Loucy (cell line): ENCODE measurements at regions not wholly inside any gene's neighbourhood (a gene's known extent, or its start where the extent isn't known, plus 50 kb on each side); places are given as distances from the start of the nearest gene placed in this dataset.

Experiments used
- H2AFZ ChIP-seq: fragments of 200-600 bp; sonication (generic); 2 replicates; pipeline ENCODE4 v1.6.0; 2016; ENCODE audit warnings: antibody characterized with exemption, mild to moderate bottlenecking, low read length, moderate library complexity
- H3F3A ChIP-seq: fragments of 200-600 bp; 2 replicates; pipeline ENCODE4 v1.6.0; 2016; ENCODE audit warnings: antibody characterized with exemption, low read depth, mild to moderate bottlenecking
- H3K27me3 ChIP-seq: fragments of 200-600 bp; sonication (generic); 2 replicates; pipeline ENCODE4 v1.6.1; 2014; ENCODE audit warnings: low read length, mild to moderate bottlenecking; ENCODE audit not compliant: insufficient read depth, poor library complexity, severe bottlenecking
- H3K36me3 ChIP-seq: fragments of 200-600 bp; sonication (generic); 2 replicates; pipeline ENCODE4 v1.6.1; 2016; ENCODE audit warnings: low read length; ENCODE audit not compliant: insufficient read depth
- H3K4me1 ChIP-seq: fragments of 200-600 bp; sonication (generic); 2 replicates; pipeline ENCODE4 v1.5.1; 2014; ENCODE audit warnings: low read length, mild to moderate bottlenecking; ENCODE audit not compliant: insufficient read depth, poor library complexity, severe bottlenecking
- H3K4me2 ChIP-seq: fragments of 200-600 bp; sonication (generic); 2 replicates; pipeline ENCODE4 v1.6.0; 2014; ENCODE audit warnings: antibody characterized with exemption, low read length, low read depth, mild to moderate bottlenecking; ENCODE audit not compliant: poor library complexity, severe bottlenecking
- H3K4me3 ChIP-seq: fragments of 200-600 bp; sonication (generic); 2 replicates; pipeline ENCODE4 v1.5.1; 2014; ENCODE audit warnings: low read length, mild to moderate bottlenecking, mixed read lengths; ENCODE audit not compliant: poor library complexity, severe bottlenecking
- H3K79me2 ChIP-seq: fragments of 200-600 bp; sonication (generic); 2 replicates; pipeline ENCODE4 v1.6.1; 2014; ENCODE audit warnings: low read length; ENCODE audit not compliant: insufficient read depth
- H3K9ac ChIP-seq: fragments of 200-600 bp; sonication (generic); 2 replicates; pipeline ENCODE4 v1.6.0; 2014; ENCODE audit warnings: mild to moderate bottlenecking, low read depth, low read length, moderate library complexity; ENCODE audit not compliant: poor library complexity, severe bottlenecking
- H3K9me2 ChIP-seq: fragments of 200-600 bp; sonication (generic); replicated peaks from 2 replicates; pipeline ENCODE4 v1.6.1; 2016; ENCODE audit warnings: low read depth, low read length, mixed read lengths
- H3K9me3 ChIP-seq: fragments of 200-600 bp; sonication (generic); 2 replicates; pipeline ENCODE4 v1.6.1; 2014; ENCODE audit warnings: mild to moderate bottlenecking, antibody characterized with exemption, low read length, low read depth; ENCODE audit not compliant: insufficient read depth
- H4K20me1 ChIP-seq: fragments of 200-600 bp; sonication (generic); 2 replicates; pipeline ENCODE4 v1.6.0; 2014; ENCODE audit warnings: antibody characterized with exemption, low read length, mild to moderate bottlenecking; ENCODE audit not compliant: insufficient read depth, poor library complexity, severe bottlenecking
- EZH2phosphoT487 ChIP-seq: fragments of 200-600 bp; IDR thresholded peaks from 2 replicates; pipeline ENCODE4 v1.6.1; 2018; ENCODE audit warnings: antibody characterized with exemption, mild to moderate bottlenecking, moderate library complexity, borderline replicate concordance
- TF ChIP-seq, protein P1 (sequence below): fragments of 200-600 bp; sonication (generic); conservative IDR thresholded peaks from 2 replicates; pipeline ENCODE4 v1.5.1; 2014; ENCODE audit warnings: mild to moderate bottlenecking, antibody characterized with exemption, low read length

DNA sequence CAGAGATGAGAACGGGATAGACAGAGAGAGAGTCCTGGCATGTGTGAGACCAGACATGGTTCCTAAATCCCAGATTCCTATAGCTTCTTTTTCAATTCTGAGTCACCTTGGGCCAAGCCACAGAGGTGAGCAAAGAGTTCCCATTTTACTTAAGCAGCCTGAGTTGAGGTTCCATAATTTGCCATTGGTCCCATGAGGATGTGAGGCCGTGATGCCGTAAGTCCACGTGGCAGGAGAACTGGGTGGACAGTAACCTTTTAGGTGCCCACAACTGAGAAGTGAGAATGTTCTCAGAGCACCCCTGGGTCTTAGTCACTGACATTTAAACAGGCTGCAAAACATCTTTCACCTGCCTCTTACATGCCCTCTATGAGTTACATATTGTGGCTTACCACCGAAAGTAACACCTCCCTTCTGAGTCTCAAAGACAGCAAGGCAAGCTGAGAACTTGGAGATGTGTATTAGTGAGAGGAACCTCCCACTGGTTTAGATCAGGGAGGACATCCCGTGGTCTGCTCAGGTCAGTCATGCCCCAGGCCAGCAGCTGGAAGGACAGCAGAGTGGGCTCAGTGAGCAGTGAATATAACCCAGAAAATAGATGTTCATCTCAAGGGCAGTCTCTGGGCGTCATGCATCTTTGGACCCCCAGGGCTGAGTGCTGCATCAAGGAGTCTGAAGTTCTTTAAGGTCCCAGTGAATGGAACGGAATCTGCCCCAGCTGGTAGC is 127.9 kb upstream of the LGALSL start:
- Histone ChIP-seq H2AFZ (no peak overlapping the region), H3K4me1 (peaks cover 1% of the 10 kb centered on the region), H3K9me2 (no peaks in the 10 kb centered on the region), H3K36me3 (no peaks in the 10 kb centered on the region), H3K9me3 (no peaks in the 10 kb centered on the region), H3K4me2 (no peak overlapping the region), H3K4me3 (no peak overlapping the region), H3F3A (no peaks in the 10 kb centered on the region), H4K20me1 (no peaks in the 10 kb centered on the region), H3K9ac (no peak overlapping the region), H3K79me2 (no peaks in the 10 kb centered on the region), H3K27me3 (no peaks in the 10 kb centered on the region)
- TF ChIP-seq, protein P1, sequence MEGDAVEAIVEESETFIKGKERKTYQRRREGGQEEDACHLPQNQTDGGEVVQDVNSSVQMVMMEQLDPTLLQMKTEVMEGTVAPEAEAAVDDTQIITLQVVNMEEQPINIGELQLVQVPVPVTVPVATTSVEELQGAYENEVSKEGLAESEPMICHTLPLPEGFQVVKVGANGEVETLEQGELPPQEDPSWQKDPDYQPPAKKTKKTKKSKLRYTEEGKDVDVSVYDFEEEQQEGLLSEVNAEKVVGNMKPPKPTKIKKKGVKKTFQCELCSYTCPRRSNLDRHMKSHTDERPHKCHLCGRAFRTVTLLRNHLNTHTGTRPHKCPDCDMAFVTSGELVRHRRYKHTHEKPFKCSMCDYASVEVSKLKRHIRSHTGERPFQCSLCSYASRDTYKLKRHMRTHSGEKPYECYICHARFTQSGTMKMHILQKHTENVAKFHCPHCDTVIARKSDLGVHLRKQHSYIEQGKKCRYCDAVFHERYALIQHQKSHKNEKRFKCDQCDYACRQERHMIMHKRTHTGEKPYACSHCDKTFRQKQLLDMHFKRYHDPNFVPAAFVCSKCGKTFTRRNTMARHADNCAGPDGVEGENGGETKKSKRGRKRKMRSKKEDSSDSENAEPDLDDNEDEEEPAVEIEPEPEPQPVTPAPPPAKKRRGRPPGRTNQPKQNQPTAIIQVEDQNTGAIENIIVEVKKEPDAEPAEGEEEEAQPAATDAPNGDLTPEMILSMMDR, result no peak
- TF ChIP-seq EZH2phosphoT487, result no peak

DNA sequence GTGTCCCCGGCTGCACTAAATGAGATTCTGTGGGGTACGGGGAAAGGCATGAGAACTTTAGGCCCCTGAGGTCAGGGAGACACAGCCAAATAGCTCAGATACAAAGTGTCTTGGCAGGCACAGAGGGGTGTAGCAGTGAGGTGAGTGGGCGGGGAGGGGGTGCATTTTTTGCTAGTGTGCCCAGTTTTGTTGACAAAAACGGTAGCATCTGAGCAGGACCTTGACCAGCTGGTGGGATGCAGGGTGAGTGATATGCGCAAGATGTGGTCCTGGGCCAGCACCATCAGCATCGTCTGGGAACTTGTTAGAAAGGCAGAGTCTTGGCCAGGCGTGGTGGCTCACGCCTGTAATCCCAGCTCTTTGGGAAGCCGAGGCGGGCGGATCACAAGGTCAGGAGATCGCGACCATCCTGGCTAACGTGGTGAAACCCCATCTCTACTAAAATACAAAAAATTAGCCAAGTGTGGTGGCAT is 127.3 kb upstream of the LGALSL start:
- no peak overlapping the region for H3K9ac ChIP-seq
- no peaks in the 10 kb centered on the region for H3K27me3 ChIP-seq
- H2AFZ ChIP-seq, result no peak overlapping the region
- H3K9me2 ChIP-seq, result no peaks in the 10 kb centered on the region
- no peak overlapping the region for H3K4me3 ChIP-seq
- TF ChIP-seq, protein P1, result no peak
- no peak for TF ChIP-seq EZH2phosphoT487
- no peaks in the 10 kb centered on the region for H3K36me3 ChIP-seq
- H3K4me2 ChIP-seq, result no peak overlapping the region
- H3K4me1 ChIP-seq, result peaks cover 7% of the 10 kb centered on the region
- H4K20me1 ChIP-seq, result no peaks in the 10 kb centered on the region
- no peaks in the 10 kb centered on the region for H3K79me2 ChIP-seq
- H3F3A ChIP-seq, result no peaks in the 10 kb centered on the region
- no peaks in the 10 kb centered on the region for H3K9me3 ChIP-seq

DNA sequence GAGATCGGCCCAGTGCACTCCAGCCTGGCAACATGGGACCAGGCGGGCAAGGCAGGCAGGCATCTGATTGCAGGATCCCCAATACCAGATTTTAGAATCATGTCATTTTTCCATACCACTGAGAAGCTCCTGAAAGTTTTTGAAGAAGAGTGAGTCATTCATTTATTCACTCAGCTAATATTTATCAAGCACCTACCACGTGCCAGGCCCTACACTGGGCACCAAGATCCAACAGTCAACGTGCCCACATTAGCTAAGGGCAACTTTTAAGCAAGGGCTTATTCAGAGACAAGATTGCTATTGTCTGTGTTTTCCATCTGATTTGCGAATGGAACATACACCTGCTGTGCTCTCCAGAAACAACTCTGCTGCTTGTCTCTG is 126.8 kb upstream of the LGALSL start:
- H4K20me1 ChIP-seq, result no peaks in the 10 kb centered on the region
- no peaks in the 10 kb centered on the region for H3K9me3 ChIP-seq
- TF ChIP-seq, protein P1, result no peak
- no peak for TF ChIP-seq EZH2phosphoT487
- no peaks in the 10 kb centered on the region for H3K36me3 ChIP-seq
- H3K4me1 ChIP-seq, result peaks cover 12% of the 10 kb centered on the region
- H3K9me2 ChIP-seq, result no peaks in the 10 kb centered on the region
- H3K79me2 ChIP-seq, result no peaks in the 10 kb centered on the region
- no peak overlapping the region for H3K4me3 ChIP-seq
- H2AFZ ChIP-seq, result peak overlapping the region; percentile 84
- H3K4me2 ChIP-seq, result peak overlapping the region; percentile 33
- no peaks in the 10 kb centered on the region for H3F3A ChIP-seq
- no peaks in the 10 kb centered on the region for H3K27me3 ChIP-seq
- H3K9ac ChIP-seq, result no peak overlapping the region
